ENCODE measurements at regions not wholly inside any gene's neighbourhood (a gene's known extent, or its start where the extent isn't known, plus 50 kb on each side); places are given as distances from the start of the nearest gene placed in this dataset.
"Not testable (repeated sequence)": the region's sequence is repeated elsewhere in the genome, so short reads cannot be mapped to it uniquely, and the experiment has no call there.

DNA sequence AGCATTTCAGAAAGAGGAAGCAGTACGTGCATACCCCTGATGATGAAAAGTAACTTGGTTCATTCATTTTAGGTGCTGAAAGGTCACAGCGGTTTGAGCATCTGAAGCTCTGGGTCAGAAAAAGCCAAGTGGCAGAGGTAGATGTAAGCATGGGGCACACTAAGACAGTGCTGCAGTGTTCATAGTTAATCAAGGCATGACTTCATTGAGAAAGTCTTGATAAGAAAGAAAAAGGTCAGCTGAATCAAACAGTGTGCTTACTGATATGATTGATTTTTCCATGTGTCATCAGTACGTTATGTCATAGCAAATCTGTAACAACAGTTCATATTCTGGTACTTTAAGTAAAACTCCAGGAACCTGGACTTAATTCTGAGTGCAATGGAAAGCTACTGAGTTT is 107.7 kb upstream of the PCLO start:
- no peak for TF ChIP-seq Cebpa-rat (IDR thresholded peaks at IDR 0.05)
- H3K36me3 ChIP-seq = no peaks in the 10 kb centered on the region
- no peaks in the 10 kb centered on the region for H3K27me3 ChIP-seq

DNA sequence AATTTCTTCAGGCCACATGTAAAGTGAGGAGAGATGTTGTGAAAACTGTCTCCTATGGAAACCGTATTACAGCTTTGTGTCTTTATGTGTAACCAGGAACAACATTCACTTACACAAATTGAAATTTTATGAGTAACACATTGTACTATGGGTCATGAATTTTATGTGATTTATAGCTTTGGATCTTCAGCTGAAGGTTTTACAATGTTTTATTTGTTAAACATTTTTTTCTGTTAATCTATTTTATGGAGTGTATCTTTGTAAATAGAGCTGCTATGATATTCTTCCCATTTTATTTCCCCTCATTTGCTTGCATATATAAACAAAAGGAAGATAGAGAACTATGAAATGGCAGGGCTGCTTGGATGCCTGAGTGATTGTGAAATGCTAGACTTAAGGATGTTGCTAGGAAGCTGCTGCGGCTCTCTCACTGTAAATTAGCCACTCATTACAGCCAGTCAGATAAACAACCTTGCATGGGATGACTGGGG is 104.5 kb upstream of the PCLO start:
- Histone ChIP-seq H4K20me1 (no peaks in the 10 kb centered on the region), H3K9me3 (replicated peaks in 1 of 11) (no peaks in the 10 kb centered on the region), H3K4me2 (no peak overlapping the region), H3K27ac (no peak overlapping the region), H3K4me3 (no peak overlapping the region), H3K36me3 (no peaks in the 10 kb centered on the region), H3K4me1 (no peaks in the 10 kb centered on the region), H3K27me3 (no peaks in the 10 kb centered on the region), H3K9ac (no peak overlapping the region)
- no peak for TF ChIP-seq Cebpa-rat (IDR thresholded peaks at IDR 0.05)

More for the DNA sequence above, 107.7 kb upstream of the PCLO start:
- Histone ChIP-seq H3K27ac (no peak overlapping the region), H3K4me3 (no peak overlapping the region), H4K20me1 (no peaks in the 10 kb centered on the region), H3K4me1 (no peaks in the 10 kb centered on the region), H3K9ac (no peak overlapping the region), H3K9me3 (replicated peaks in 1 of 11) (no peaks in the 10 kb centered on the region), H3K4me2 (no peak overlapping the region)

DNA sequence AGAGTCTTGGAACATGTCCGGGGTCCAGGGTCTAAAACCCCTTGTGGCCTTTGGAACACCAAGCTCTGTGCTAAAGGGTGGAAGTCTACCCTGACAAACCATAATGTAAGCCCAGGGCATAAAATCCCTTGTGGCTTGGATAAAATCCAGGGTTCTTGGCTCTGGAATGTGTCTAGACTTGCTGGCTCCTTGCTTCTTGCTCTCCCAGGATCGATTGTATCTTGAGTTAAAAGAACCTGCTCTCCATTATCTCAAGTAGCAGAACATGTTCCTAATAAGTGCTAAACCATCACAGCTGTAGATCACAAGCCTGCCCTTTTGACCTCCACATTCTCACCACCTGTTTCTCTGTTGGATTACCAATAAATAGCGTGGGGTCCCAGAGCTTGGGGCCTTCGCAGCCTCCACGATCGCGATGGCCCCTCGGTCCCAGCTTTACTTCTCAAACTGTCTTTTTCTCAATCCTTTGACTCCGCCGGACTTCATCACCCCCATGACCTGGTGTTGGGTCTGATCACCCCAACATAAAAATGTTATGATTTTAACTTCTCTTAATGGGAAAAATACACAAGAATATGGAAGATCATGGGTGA is 100.9 kb upstream of the PCLO start:
- not testable (repeated sequence) for H4K20me1 ChIP-seq; H3K9me3 ChIP-seq (replicated peaks in 1 of 11); H3K4me3 ChIP-seq; H3K27me3 ChIP-seq; H3K27ac ChIP-seq; H3K9ac ChIP-seq; H3K36me3 ChIP-seq; H3K4me2 ChIP-seq; H3K4me1 ChIP-seq

DNA sequence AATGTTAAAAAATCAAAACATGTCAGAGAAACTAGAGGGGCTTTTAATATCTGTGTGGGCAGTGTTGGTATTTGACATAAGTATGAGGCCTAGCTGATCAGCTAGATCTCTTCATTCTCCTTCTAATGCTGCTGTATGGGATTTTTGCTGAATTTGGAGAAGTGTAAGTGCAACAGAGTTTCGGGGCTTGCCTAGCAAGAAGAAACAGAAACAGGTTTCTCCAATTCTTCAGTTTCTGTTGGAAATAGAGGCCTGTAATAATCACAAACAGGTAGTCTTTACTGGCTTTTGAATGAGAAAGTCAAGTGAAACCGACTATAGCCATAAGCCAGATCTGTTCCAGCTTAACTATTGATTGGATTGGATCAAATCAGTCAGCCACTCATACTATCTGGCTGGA is 96.4 kb upstream of the PCLO start:
- Histone ChIP-seq H3K4me1 (peaks cover 0 to 10% (median 2%) of the 10 kb centered on the region in 10 experiments; a peak in 8 of 20 replicates), H3K27me3 (no peaks in the 10 kb centered on the region), H3K4me2 (no peak overlapping the region), H3K9me3 (replicated peaks in 1 of 11) (no peaks in the 10 kb centered on the region), H3K27ac (no peak overlapping the region), H3K4me3 (no peak overlapping the region), H4K20me1 (no peaks in the 10 kb centered on the region), H3K36me3 (no peaks in the 10 kb centered on the region), H3K9ac (no peak overlapping the region)
- no peak for TF ChIP-seq Cebpa-rat (IDR thresholded peaks at IDR 0.05)

DNA sequence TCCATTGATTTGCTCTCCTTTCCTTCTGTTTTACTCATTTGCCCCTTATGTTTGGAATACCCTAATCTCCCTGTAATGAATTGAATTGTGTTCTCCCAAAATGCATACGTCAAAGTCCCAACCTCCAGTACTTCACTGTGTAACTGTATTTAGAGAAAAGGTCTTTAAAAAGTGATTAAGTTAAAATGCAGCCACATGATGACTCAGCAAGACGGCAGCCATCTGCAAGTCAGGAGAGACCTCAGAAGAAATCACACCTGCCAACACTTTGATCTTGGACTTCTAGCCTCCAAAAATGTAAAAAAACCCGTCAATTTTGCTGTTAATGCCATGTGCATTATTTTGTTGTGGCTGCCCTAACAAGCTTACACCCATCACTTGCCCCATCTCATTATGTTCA is 85.3 kb upstream of the PCLO start:
- H3K9ac ChIP-seq = no peak overlapping the region
- no peak for TF ChIP-seq Cebpa-rat (IDR thresholded peaks at IDR 0.05)
- no peaks in the 10 kb centered on the region for H3K9me3 ChIP-seq (replicated peaks in 1 of 11)
- H3K4me1 ChIP-seq = no peaks in the 10 kb centered on the region
- no peaks in the 10 kb centered on the region for H4K20me1 ChIP-seq
- H3K4me2 ChIP-seq = no peak overlapping the region
- no peaks in the 10 kb centered on the region for H3K36me3 ChIP-seq
- H3K27ac ChIP-seq = no peak overlapping the region
- H3K4me3 ChIP-seq = no peak overlapping the region
- no peaks in the 10 kb centered on the region for H3K27me3 ChIP-seq

DNA sequence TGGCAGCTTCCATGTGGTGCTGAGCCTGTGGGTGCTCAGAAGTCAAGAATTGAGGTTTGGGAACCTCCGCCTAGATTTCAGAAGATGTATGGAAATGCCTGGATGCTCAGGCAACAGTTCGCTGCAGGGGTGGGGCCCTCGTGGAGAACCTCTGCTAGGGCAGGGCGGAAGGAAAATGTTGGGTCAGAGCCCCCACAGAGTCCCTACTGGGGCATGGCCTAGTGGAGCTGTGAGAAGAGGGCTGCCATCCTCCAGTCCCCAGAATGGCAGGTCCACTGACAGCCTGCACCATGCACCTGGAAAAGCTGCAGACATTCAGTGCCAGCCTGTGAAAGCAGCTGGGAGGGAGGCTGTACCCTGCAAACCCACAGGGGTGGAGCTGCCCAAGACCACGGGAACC is 56.5 kb upstream of the PCLO start:
- not testable (repeated sequence) for H3K36me3 ChIP-seq; H3K27ac ChIP-seq; H3K9me3 ChIP-seq (replicated peaks in 1 of 11); H3K4me1 ChIP-seq; H3K4me2 ChIP-seq; H3K27me3 ChIP-seq; H3K4me3 ChIP-seq; H4K20me1 ChIP-seq; H3K9ac ChIP-seq

DNA sequence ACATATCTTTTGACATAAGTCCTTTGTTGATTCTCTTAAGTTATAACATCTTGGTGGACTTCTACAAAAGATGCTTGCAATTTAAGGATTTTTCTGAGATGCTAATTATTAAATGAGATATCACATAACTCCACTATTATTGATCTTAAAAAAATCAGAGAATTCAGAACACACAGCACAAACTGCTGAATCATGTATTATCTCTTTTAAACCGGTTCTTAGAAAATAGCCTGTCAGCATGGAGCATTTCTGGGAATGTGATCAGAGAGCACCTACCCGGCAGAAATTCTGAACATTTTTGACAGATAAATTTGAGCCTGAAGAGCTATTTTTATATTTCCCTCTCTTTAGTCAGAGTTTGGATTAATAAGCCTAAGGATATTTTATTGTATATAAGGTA is 50.2 kb upstream of the PCLO start:
- no peak overlapping the region for H3K9ac ChIP-seq
- no peak overlapping the region for H3K4me3 ChIP-seq
- TF ChIP-seq Cebpa-rat (IDR thresholded peaks at IDR 0.05) = no peak
- H3K27me3 ChIP-seq = no peaks in the 10 kb centered on the region
- no peak overlapping the region for H3K4me2 ChIP-seq
- H3K4me1 ChIP-seq = no peaks in the 10 kb centered on the region
- H3K36me3 ChIP-seq = no peaks in the 10 kb centered on the region
- no peaks in the 10 kb centered on the region for H4K20me1 ChIP-seq
- no peak overlapping the region for H3K27ac ChIP-seq
- no peaks in the 10 kb centered on the region for H3K9me3 ChIP-seq (replicated peaks in 1 of 11)

Data from BLaER1 treated with 17β-estradiol and CSF1 and Interleukin-3, amounts not matched to agents 10 nM and 100 nM (cell line).